Prostate gland (tissue), 2 donors: ENCODE measurements at regions not wholly inside any gene's neighbourhood (a gene's known extent, or its start where the extent isn't known, plus 50 kb on each side); places are given as distances from the start of the nearest gene placed in this dataset.

Experiments
- DNase-seq: peaks from one replicate; pipeline ENCODE4 v3.0.0-alpha.2; 2019; ENCODE audit warnings: low spot score
- H3K27ac ChIP-seq, 2 donors: fragments of 200-600 bp; sonication (generic); 2 replicates each; pipeline ENCODE4 v1.5.1; 2017 to 2019
- H3K27me3 ChIP-seq: fragments of 200-600 bp; sonication (generic); replicated peaks from 2 replicates; pipeline ENCODE4 v1.5.1; 2019; ENCODE audit not compliant: insufficient read depth
- H3K36me3 ChIP-seq, 2 donors: fragments of 200-600 bp; sonication (generic); 1 replicate in 1 of 2; 2 replicates in 1 of 2; pipeline versions ENCODE4 v1.5.1 to v1.8.1; 2017 to 2019
- H3K4me1 ChIP-seq: fragments of 200-600 bp; sonication (generic); replicated peaks from 2 replicates; pipeline ENCODE4 v1.5.1; 2019
- H3K4me3 ChIP-seq, 2 donors: fragments of 200-600 bp; sonication (generic); 2 replicates each; pipeline ENCODE4 v1.5.1; 2017 to 2019
- H3K9me3 ChIP-seq: fragments of 200-600 bp; sonication (generic); 2 replicates; pipeline ENCODE4 v1.5.1; 2017
- CTCF ChIP-seq, 4 experiments: fragments of 200-600 bp in 2 of 4; fragments of 450-650 bp in 2 of 4; sonication (generic) in 2 of 4; IDR thresholded peaks; 1 replicate in 3 of 4; 2 replicates in 1 of 4; pipeline ENCODE4 v1.5.1; 2016 to 2019; ENCODE audit warnings: antibody characterized with exemption in 4 of 4, mild to moderate bottlenecking in 2 of 4, moderate library complexity in 2 of 4
- POLR2A ChIP-seq: fragments of 450-650 bp; IDR thresholded peaks from one replicate; pipeline ENCODE4 v1.6.1; 2016; ENCODE audit warnings: antibody characterized with exemption, mild to moderate bottlenecking
- POLR2AphosphoS5 ChIP-seq: sonication (generic); formaldehyde crosslinking; IDR thresholded peaks from one replicate; pipeline ENCODE4 v1.6.1; 2017; ENCODE audit warnings: antibody characterized with exemption
- WGBS: methylation state at CpG from one replicate; pipeline ENCODE4 v1.1.5; 2018; 5-methylcytosine and 5-hydroxymethylcytosine counted together
- intact Hi-C: fragments of 100-400 bp; cut with DNase I; formaldehyde crosslinking; loops from one replicate; pipeline ENCODE4 v1.14.2; 2022

- H3K27me3 ChIP-seq, result no peaks in the 10 kb centered on the region
- no peak overlapping the region for H3K27ac ChIP-seq
- H3K4me1 ChIP-seq, result no peaks in the 10 kb centered on the region
- no peaks in the 10 kb centered on the region for H3K36me3 ChIP-seq
- DNase-seq, result no peak
- H3K9me3 ChIP-seq, result no peaks in the 10 kb centered on the region
- TF ChIP-seq POLR2A (no peak), CTCF (IDR thresholded peaks at IDR 0.05) (no peak), POLR2AphosphoS5 (no peak)
- intact Hi-C loops, result no loop called here
- H3K4me3 ChIP-seq, result no peak overlapping the region
- WGBS, result 78% methylated on average over 3 of the region's 3 CpGs
Measured at GRCh38 chr11:95544095-95544856, 245.3 kb downstream of the FAM76B start.

- 94% methylated on average over 2 of the region's 2 CpGs for WGBS
- Histone ChIP-seq H3K27ac (no peak overlapping the region), H3K27me3 (no peaks in the 10 kb centered on the region), H3K4me3 (no peak overlapping the region), H3K4me1 (no peaks in the 10 kb centered on the region), H3K9me3 (no peaks in the 10 kb centered on the region), H3K36me3 (no peaks in the 10 kb centered on the region)
- TF ChIP-seq POLR2A (no peak), POLR2AphosphoS5 (no peak), CTCF (IDR thresholded peaks at IDR 0.05) (no peak)
- intact Hi-C loops, result no loop called here
- no peak for DNase-seq
Measured at GRCh38 chr11:95542868-95543551, 246.6 kb downstream of the FAM76B start.

- no peak overlapping the region for H3K27ac ChIP-seq
- H3K27me3 ChIP-seq, result no peaks in the 10 kb centered on the region
- 96% methylated on average over 4 of the region's 4 CpGs for WGBS
- no peak for TF ChIP-seq POLR2AphosphoS5
- TF ChIP-seq POLR2A, result no peak
- TF ChIP-seq CTCF (IDR thresholded peaks at IDR 0.05), result no peak
- no peak for DNase-seq
- no peaks in the 10 kb centered on the region for H3K4me1 ChIP-seq
- no peak overlapping the region for H3K4me3 ChIP-seq
- intact Hi-C loops, result no loop called here
- H3K9me3 ChIP-seq, result no peaks in the 10 kb centered on the region
- H3K36me3 ChIP-seq, result no peaks in the 10 kb centered on the region
Measured at GRCh38 chr11:95541715-95542114, 247.9 kb downstream of the FAM76B start.

GRCh38 chr11:95536047-95536690 lies 253.4 kb downstream of the FAM76B start:
- no peaks in the 10 kb centered on the region for H3K27me3 ChIP-seq
- TF ChIP-seq POLR2A (no peak), POLR2AphosphoS5 (no peak), CTCF (IDR thresholded peaks at IDR 0.05) (no peak)
- no peaks in the 10 kb centered on the region for H3K9me3 ChIP-seq
- intact Hi-C loops, result no loop called here
- H3K4me3 ChIP-seq, result no peak overlapping the region
- 87% methylated on average over 3 of the region's 3 CpGs for WGBS
- no peaks in the 10 kb centered on the region for H3K4me1 ChIP-seq
- no peak for DNase-seq
- no peak overlapping the region for H3K27ac ChIP-seq
- no peaks in the 10 kb centered on the region for H3K36me3 ChIP-seq
